PFSK-1 (cell line): ENCODE measurements at regions not wholly inside any gene's neighbourhood (a gene's known extent, or its start where the extent isn't known, plus 50 kb on each side); places are given as distances from the start of the nearest gene placed in this dataset.

ENCODE experiments used
- FOXP2 ChIP-seq: optimal IDR thresholded peaks from 2 replicates; pipeline ENCODE3; 2011; ENCODE audit warnings: borderline replicate concordance, control low read depth, inconsistent platforms; ENCODE audit not compliant: insufficient read depth; ENCODE audit errors: extremely low read length, extremely low read depth
- POLR2AphosphoS5 ChIP-seq: IDR thresholded peaks from 2 replicates; pipeline ENCODE4 v1.6.1; 2012; ENCODE audit warnings: low read depth, mild to moderate bottlenecking, control low read depth, low read length, moderate library complexity
- SIN3A ChIP-seq: IDR thresholded peaks from 2 replicates; pipeline ENCODE4 v1.6.1; 2012; ENCODE audit warnings: mild to moderate bottlenecking, low read length, moderate library complexity, borderline replicate concordance; ENCODE audit not compliant: insufficient read depth
- TAF1 ChIP-seq: IDR thresholded peaks from 2 replicates; pipeline ENCODE4 v1.6.1; 2012; ENCODE audit warnings: low read length, control low read depth, borderline replicate concordance; ENCODE audit not compliant: insufficient read depth
- TF ChIP-seq, protein P1 (sequence below), 2 experiments: IDR thresholded peaks; 2 replicates each; pipeline versions ENCODE4 v1.6.1 to v1.8.0; 2011 to 2012; ENCODE audit warnings: low read depth in 2 of 2, low read length in 2 of 2, control low read depth in 1 of 2, inconsistent platforms in 1 of 2, mild to moderate bottlenecking in 1 of 2, moderate library complexity in 1 of 2; ENCODE audit not compliant: insufficient read depth in 1 of 2

DNA sequence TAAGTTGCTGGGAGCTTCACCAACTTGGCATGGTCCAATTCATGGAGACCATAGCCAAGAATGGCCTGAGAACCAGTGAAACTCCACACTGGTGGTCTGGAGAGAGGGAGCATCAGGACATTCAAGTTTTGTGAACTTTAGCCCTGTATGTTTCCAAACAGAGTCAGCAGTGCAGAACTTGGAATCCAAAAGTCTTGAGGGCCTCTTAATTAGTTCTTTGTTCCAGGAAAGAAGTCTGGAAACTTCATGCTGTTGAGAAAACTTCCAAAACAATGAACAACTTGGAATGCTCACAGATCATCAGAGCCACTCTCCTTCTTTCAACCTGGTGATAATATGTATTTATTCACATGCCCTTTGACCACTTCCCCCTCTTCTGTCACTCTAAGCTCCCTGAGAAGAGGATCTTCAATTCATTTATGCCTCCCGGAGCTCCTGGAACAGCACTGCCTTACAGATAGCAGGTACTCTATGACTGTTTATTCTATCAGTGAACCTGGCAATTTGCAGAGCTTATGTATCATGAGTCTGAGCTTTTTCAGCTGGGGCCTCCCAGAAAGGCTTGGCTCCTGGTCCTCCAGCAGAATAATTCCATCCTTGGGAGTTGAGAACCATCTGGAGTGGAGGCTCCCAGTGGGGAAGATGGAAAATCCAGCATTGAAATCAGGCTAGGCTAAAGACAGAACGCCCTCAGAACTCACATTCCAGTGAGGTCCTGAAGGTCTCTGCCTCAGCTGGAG is 191.4 kb downstream of the KTN1 start:
- TF ChIP-seq, protein P1, sequence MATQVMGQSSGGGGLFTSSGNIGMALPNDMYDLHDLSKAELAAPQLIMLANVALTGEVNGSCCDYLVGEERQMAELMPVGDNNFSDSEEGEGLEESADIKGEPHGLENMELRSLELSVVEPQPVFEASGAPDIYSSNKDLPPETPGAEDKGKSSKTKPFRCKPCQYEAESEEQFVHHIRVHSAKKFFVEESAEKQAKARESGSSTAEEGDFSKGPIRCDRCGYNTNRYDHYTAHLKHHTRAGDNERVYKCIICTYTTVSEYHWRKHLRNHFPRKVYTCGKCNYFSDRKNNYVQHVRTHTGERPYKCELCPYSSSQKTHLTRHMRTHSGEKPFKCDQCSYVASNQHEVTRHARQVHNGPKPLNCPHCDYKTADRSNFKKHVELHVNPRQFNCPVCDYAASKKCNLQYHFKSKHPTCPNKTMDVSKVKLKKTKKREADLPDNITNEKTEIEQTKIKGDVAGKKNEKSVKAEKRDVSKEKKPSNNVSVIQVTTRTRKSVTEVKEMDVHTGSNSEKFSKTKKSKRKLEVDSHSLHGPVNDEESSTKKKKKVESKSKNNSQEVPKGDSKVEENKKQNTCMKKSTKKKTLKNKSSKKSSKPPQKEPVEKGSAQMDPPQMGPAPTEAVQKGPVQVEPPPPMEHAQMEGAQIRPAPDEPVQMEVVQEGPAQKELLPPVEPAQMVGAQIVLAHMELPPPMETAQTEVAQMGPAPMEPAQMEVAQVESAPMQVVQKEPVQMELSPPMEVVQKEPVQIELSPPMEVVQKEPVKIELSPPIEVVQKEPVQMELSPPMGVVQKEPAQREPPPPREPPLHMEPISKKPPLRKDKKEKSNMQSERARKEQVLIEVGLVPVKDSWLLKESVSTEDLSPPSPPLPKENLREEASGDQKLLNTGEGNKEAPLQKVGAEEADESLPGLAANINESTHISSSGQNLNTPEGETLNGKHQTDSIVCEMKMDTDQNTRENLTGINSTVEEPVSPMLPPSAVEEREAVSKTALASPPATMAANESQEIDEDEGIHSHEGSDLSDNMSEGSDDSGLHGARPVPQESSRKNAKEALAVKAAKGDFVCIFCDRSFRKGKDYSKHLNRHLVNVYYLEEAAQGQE (IDR thresholded peaks at IDR 0.05; ENCODE audit: insufficient read depth in 1 of 2, low read depth in 2 of 2, low read length in 2 of 2) = no peak
- TF ChIP-seq TAF1 (no peak), POLR2AphosphoS5 (no peak), SIN3A (no peak), FOXP2 (no peak)
